ENCODE measurements at regions not wholly inside any gene's neighbourhood (a gene's known extent, or its start where the extent isn't known, plus 50 kb on each side); places are given as distances from the start of the nearest gene placed in this dataset.
A peak's percentile ranks its signal among the peaks of the same experiment; 100 is the strongest.
"Not testable (repeated sequence)": the region's sequence is repeated elsewhere in the genome, so short reads cannot be mapped to it uniquely, and the experiment has no call there.

GRCh38 chr2:49616800-49617199 lies 462.5 kb upstream of the FSHR start:
- DNase-seq (ENCODE audit: low read depth): no peak
- H3K4me3 ChIP-seq (ENCODE audit: low read depth, low read length): no peak overlapping the region
- TF ChIP-seq CTCF (IDR thresholded peaks at IDR 0.05; ENCODE audit: insufficient read depth, low read depth, low read length): peak; percentile 15

DNA sequence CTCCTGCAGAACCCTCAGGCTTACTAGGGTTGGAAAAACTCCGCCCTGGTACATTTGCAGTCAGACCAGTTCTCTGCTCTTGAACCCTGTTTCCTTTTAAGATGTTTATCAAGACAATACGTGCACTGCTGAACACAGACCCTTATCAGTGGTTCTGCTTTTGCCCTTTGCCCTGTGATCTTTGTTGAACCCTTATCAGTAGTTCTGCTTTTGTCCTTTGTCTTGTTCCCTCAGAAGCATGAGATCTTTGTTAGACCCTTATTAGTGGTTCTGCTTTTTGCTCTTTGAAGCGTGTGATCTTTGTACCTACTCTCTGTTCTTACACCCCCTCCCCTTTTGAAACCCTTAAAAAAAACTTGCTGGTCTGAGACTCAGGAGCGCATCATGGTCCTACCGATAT lies 457.5 kb upstream of the FSHR start:
- DNase-seq (ENCODE audit: low read depth): not testable (repeated sequence)

DNA sequence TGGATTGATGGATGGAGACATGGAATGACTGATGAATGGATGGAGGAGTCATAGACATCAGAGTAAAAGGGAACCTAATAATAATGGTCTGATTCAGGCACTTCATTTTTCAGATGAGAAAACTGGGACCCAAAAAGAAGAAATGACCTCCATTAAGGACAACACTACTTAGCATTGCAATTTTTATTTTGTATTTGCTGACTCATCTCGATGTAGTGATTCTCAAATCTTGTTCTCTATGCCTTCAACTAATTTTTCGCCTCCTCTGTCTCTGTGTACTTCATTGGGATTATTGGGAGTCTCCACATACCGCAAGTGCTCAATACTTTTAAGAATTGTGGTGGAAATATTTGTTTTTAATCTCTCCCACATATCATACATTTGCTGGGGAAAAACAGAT lies 446.2 kb upstream of the FSHR start:
- DNase-seq (ENCODE audit: low read depth): no peak
- TF ChIP-seq CTCF (IDR thresholded peaks at IDR 0.05; ENCODE audit: insufficient read depth, low read depth, low read length): no peak
- no peak overlapping the region for H3K4me3 ChIP-seq (ENCODE audit: low read depth, low read length)

More for the DNA sequence above, 457.5 kb upstream of the FSHR start:
- not testable (repeated sequence) for H3K4me3 ChIP-seq (ENCODE audit: low read depth, low read length)

DNA sequence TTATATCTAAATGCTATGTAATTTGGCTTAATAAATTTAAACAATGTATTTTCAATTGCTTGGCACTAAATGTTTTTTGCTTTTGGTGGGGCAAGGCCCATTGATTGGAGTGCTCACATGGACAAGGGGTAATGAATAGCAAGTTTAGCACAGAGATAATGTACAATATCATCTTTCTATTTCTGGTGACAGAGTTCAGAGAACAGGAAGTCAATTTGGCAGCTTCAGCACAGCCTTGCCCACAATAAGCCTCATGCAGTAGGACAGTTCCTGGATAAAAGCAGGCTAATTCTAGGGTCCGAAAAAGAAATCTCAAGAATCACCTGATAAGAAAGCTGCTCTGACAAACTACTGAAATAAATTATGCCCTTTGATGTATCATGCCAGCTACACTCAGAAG lies 443.9 kb upstream of the FSHR start:
- H3K4me3 ChIP-seq (ENCODE audit: low read depth, low read length): no peak overlapping the region
- TF ChIP-seq CTCF (IDR thresholded peaks at IDR 0.05; ENCODE audit: insufficient read depth, low read depth, low read length): no peak
- DNase-seq (ENCODE audit: low read depth): no peak

- no peak for TF ChIP-seq CTCF (IDR thresholded peaks at IDR 0.05; ENCODE audit: insufficient read depth, low read depth, low read length)
- DNase-seq (ENCODE audit: low read depth): no peak
- H3K4me3 ChIP-seq (ENCODE audit: low read depth, low read length): no peak overlapping the region
These were observed 431.6 kb upstream of the FSHR start for GRCh38 chr2:49585921-49586320.

GRCh38 chr2:49582946-49583345 lies 428.6 kb upstream of the FSHR start:
- TF ChIP-seq CTCF (IDR thresholded peaks at IDR 0.05; ENCODE audit: insufficient read depth, low read depth, low read length): no peak
- no peak for DNase-seq (ENCODE audit: low read depth)
- no peak overlapping the region for H3K4me3 ChIP-seq (ENCODE audit: low read depth, low read length)

DNA sequence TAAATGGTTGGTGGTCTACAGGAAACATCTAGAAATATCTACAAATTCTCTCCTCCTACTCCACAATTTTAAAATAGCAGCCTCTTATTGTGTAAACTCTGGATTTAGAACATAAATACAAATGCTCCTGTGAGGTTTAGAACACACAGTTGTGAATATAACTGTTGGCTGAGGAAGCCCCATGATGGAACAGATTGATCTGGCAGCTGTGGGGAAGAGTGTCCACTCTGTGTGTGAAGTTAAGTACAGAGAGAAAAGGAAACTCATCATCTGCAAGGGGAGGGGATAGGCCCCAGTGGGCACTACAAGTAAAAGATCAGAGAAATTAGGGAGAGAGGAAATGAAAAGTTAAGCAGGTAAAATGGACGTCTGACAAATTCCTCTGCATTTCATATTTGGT lies 422.7 kb upstream of the FSHR start:
- no peak overlapping the region for H3K4me3 ChIP-seq (ENCODE audit: low read depth, low read length)
- TF ChIP-seq CTCF (IDR thresholded peaks at IDR 0.05; ENCODE audit: insufficient read depth, low read depth, low read length): no peak
- no peak for DNase-seq (ENCODE audit: low read depth)

Data from fibroblast of villous mesenchyme (primary cell).